ENCODE measurements at regions not wholly inside any gene's neighbourhood (a gene's known extent, or its start where the extent isn't known, plus 50 kb on each side); places are given as distances from the start of the nearest gene placed in this dataset.

DNA sequence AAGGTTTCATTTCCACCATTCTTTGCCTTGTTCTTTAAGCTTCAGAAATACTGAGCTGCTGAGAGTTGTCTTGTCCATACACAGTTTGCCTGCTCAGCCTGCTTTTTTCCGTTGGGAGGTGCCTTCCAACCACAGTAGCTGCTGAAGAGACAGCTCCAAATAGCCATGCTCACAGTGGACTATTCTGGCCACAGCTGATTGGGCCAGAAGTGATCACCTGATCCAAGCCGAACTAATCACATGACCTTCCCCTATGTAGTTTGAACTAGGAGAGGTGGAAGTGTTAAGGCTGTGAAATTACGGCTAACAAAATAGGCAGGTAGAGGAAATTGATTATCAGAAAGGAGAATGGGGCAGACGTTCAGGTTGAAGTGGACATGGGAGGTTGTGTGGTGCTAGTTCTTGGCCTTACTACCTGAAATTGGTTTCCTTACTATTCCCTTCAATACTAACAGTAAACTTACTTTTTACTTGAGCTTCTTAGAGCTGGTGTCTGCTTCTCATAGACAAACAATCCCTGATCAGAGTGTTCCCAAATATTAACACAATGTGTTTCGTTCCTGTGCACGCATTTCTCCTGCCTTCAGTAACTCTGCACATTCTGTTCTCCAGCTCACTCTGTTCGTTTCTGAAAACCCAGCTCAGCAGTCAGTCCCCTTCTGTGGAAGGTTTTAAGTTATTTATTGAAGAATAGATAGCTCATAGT is 136.1 kb downstream of the RWDD3 start:
- TF ChIP-seq CTCF (IDR thresholded peaks at IDR 0.05) (no peak), POLR2A (IDR thresholded peaks at IDR 0.05) (no peak)

Measured in thyroid gland (tissue), 4 donors.